GM12878 (cell line): ENCODE measurements at regions not wholly inside any gene's neighbourhood (a gene's known extent, or its start where the extent isn't known, plus 50 kb on each side); places are given as distances from the start of the nearest gene placed in this dataset.
A peak's percentile ranks its signal among the peaks of the same experiment; 100 is the strongest.

ENCODE experiments used
- ATAC-seq: fragments of 200-7000 bp; cut with Tn5 transposase; 3 replicates; pipeline ENCODE4 v1.9.1; 2020; ENCODE audit warnings: mild to moderate bottlenecking, moderate library complexity
- BruUV-seq: library from RNA; stranded (reverse); fragments of 400-500 nt; replicated peaks from 2 replicates; lab custom pipeline; 2021; lab: Mats Ljungman, UMichigan
- CTCF ChIA-PET: fragments of 300-600 bp; sonication (Branson Sonifier 250); formaldehyde crosslinking; extraction: SDS; loops from one replicate; lab custom pipeline; 2021; ENCODE audit warnings: inconsistent platforms; lab: Yijun Ruan, JAX
- POLR2A ChIA-PET: fragments of 350-600 bp; formaldehyde crosslinking; extraction: SDS; loops from one replicate; lab custom pipeline; 2021; ENCODE audit warnings: inconsistent platforms; lab: Charles Lee
- RAD21 ChIA-PET: fragments of 300-600 bp; sonication (Branson Sonifier 250); formaldehyde crosslinking; loops from one replicate; lab custom pipeline; 2023; ENCODE audit warnings: antibody characterized with exemption; ENCODE audit not compliant: unreplicated experiment; lab: Charles Lee
- SMC1A ChIA-PET: fragments of 300-600 bp; sonication (Branson Sonifier 250); formaldehyde crosslinking; loops from one replicate; lab custom pipeline; 2023; ENCODE audit not compliant: unreplicated experiment, uncharacterized antibody; lab: Charles Lee
- DNase-seq: peaks from one replicate; pipeline ENCODE4 v3.0.0-alpha.2; 2011; ENCODE audit warnings: low read depth, low spot score
- FAIRE-seq: peaks from 3 replicates; lab custom pipeline; 2011; peaks lifted over from hg19 to GRCh38; lab: Jason Lieb, UNC
- H2AFZ ChIP-seq: 2 replicates; pipeline ENCODE4 v1.6.0; 2011; ENCODE audit warnings: low read depth, low read length, control low read depth; ENCODE audit not compliant: control insufficient read depth
- H3K27ac ChIP-seq: 2 replicates; pipeline ENCODE4 v1.5.1; 2011; ENCODE audit warnings: control low read depth; ENCODE audit not compliant: control insufficient read depth, insufficient read depth
- H3K27me3 ChIP-seq, 2 experiments: replicated peaks in 1 of 2; 2 replicates each; pipeline versions ENCODE4 v1.6.0 to v1.6.1; 2011; ENCODE audit warnings: low read length in 1 of 2; ENCODE audit not compliant: control insufficient read depth in 2 of 2, insufficient read depth in 2 of 2
- H3K36me3 ChIP-seq, 2 experiments: 2 replicates each; pipeline ENCODE4 v1.5.1; 2011; ENCODE audit warnings: low read length in 1 of 2; ENCODE audit not compliant: control insufficient read depth in 2 of 2, insufficient read depth in 2 of 2
- H3K4me1 ChIP-seq: 2 replicates; pipeline ENCODE4 v1.6.1; 2011; ENCODE audit warnings: mild to moderate bottlenecking, low read length, moderate library complexity, mixed read lengths; ENCODE audit not compliant: control insufficient read depth, insufficient read depth
- H3K4me2 ChIP-seq: 2 replicates; pipeline ENCODE4 v1.6.0; 2011; ENCODE audit warnings: control low read depth; ENCODE audit not compliant: control insufficient read depth, insufficient read depth
- H3K4me3 ChIP-seq: fragments of 200-600 bp; sonication (generic); 2 replicates; pipeline ENCODE4 v1.5.1; 2016
- H3K79me2 ChIP-seq: 2 replicates; pipeline ENCODE4 v1.6.0; 2011; ENCODE audit warnings: low read length; ENCODE audit not compliant: control insufficient read depth, insufficient read depth
- H3K9ac ChIP-seq: 2 replicates; pipeline ENCODE4 v1.8.0; 2011; ENCODE audit warnings: low read length, control low read depth, mixed read lengths; ENCODE audit not compliant: control insufficient read depth, insufficient read depth
- H3K9me3 ChIP-seq: replicated peaks from 3 replicates; pipeline ENCODE4 v1.5.1; 2011; ENCODE audit warnings: mild to moderate bottlenecking, low read length; ENCODE audit not compliant: control insufficient read depth, insufficient read depth
- H4K20me1 ChIP-seq: 2 replicates; pipeline ENCODE4 v1.6.0; 2011; ENCODE audit not compliant: control insufficient read depth, insufficient read depth
- BACH1 ChIP-seq: fragments of 450-650 bp; IDR thresholded peaks from 2 replicates; pipeline ENCODE4 v1.6.1; 2017; ENCODE audit warnings: mild to moderate bottlenecking, borderline replicate concordance
- CHD4 ChIP-seq: fragments of 200-600 bp; sonication (generic); IDR thresholded peaks from 2 replicates; pipeline ENCODE4 v1.6.1; 2016; ENCODE audit warnings: mild to moderate bottlenecking
- FOS ChIP-seq: IDR thresholded peaks from 3 replicates; pipeline ENCODE4 v1.6.1; 2011; ENCODE audit warnings: borderline replicate concordance; ENCODE audit not compliant: insufficient read length; ENCODE audit errors: extremely low read depth
- HDGF ChIP-seq: fragments of 450-650 bp; IDR thresholded peaks from 2 replicates; pipeline ENCODE4 v1.6.1; 2016; ENCODE audit warnings: antibody characterized with exemption
- IKZF2 ChIP-seq, 2 experiments: fragments of 450-650 bp; IDR thresholded peaks; 2 replicates each; pipeline ENCODE4 v1.6.1; 2017; ENCODE audit warnings: mild to moderate bottlenecking in 2 of 2, moderate library complexity in 2 of 2
- MTA2 ChIP-seq: fragments of 450-650 bp; IDR thresholded peaks from 2 replicates; pipeline ENCODE4 v1.6.1; 2016; ENCODE audit warnings: low read depth, mild to moderate bottlenecking, moderate library complexity
- POLR2A ChIP-seq: IDR thresholded peaks from 2 replicates; pipeline ENCODE4 v1.6.1; 2011; ENCODE audit warnings: low read depth, mild to moderate bottlenecking, low read length
- POLR2AphosphoS2 ChIP-seq: IDR thresholded peaks from 2 replicates; pipeline ENCODE4 v1.6.1; 2011; ENCODE audit warnings: low read depth, mild to moderate bottlenecking, low read length, improper control_type of control experiment, moderate library complexity
- RAD51 ChIP-seq: fragments of 450-650 bp; IDR thresholded peaks from 2 replicates; pipeline ENCODE4 v1.6.1; 2016; ENCODE audit warnings: moderate library complexity, mild to moderate bottlenecking, inconsistent platforms
- SIN3A ChIP-seq: IDR thresholded peaks from 2 replicates; pipeline ENCODE4 v1.6.1; 2012; ENCODE audit warnings: low read depth, low read length, improper control_type of control experiment
- SPI1 ChIP-seq: IDR thresholded peaks from 2 replicates; pipeline ENCODE4 v1.6.1; 2011; ENCODE audit warnings: low read depth, mild to moderate bottlenecking, low read length, moderate library complexity, borderline replicate concordance; ENCODE audit not compliant: insufficient read depth
- TBL1XR1 ChIP-seq: IDR thresholded peaks from 2 replicates; pipeline ENCODE4 v1.6.1; 2012; ENCODE audit warnings: low read depth, low read length, improper control_type of control experiment
- USF2 ChIP-seq: IDR thresholded peaks from 2 replicates; pipeline ENCODE4 v1.6.1; 2011; ENCODE audit warnings: low read depth, low read length, improper control_type of control experiment, borderline replicate concordance
- YBX1 ChIP-seq: fragments of 450-650 bp; IDR thresholded peaks from 2 replicates; pipeline ENCODE4 v1.6.1; 2016; ENCODE audit warnings: antibody characterized with exemption
- WGBS: methylation state at CpG from one replicate; pipeline ENCODE4 v1.1.6; 2016; ENCODE audit warnings: low lambda C conversion rate; ENCODE audit not compliant: insufficient replicate concordance, insufficient coverage; ENCODE audit errors: missing lambda C conversion rate; 5-methylcytosine and 5-hydroxymethylcytosine counted together
- in situ Hi-C: fragments of 300-500 bp; cut with MboI; formaldehyde crosslinking; loops from 9 replicates; pipeline ENCODE4 v1.14.3; 2018; ENCODE audit warnings: mixed read lengths
- intact Hi-C: fragments of 100-400 bp; cut with micrococcal nuclease; formaldehyde crosslinking; loops from one replicate; pipeline ENCODE4 v1.14.2; 2022; ENCODE audit not compliant: unreplicated experiment
- TF ChIP-seq, protein P1 (sequence below): fragments of 450-650 bp; IDR thresholded peaks from 2 replicates; pipeline ENCODE4 v1.6.1; 2017; ENCODE audit warnings: mild to moderate bottlenecking, low read depth, inconsistent platforms; ENCODE audit not compliant: poor library complexity, severe bottlenecking
- TF ChIP-seq, protein P2 (sequence below): fragments of 450-650 bp; IDR thresholded peaks from 2 replicates; pipeline ENCODE4 v1.6.1; 2016; ENCODE audit warnings: mild to moderate bottlenecking
- TF ChIP-seq, protein P3 (sequence below): fragments of 450-650 bp; IDR thresholded peaks from 2 replicates; pipeline ENCODE4 v1.6.1; 2018; ENCODE audit warnings: mild to moderate bottlenecking, low read depth, moderate library complexity; ENCODE audit not compliant: partially characterized antibody

- H3K4me2 ChIP-seq, result no peak overlapping the region; the same call in 1 of the 2 replicates
- POLR2A ChIA-PET, result interaction anchor here (0.6 kb wide), 1 partner anchor 198 kb away, joined by 3 read pairs; no protein-coding TSS in a partner anchor
- no peaks in the 10 kb centered on the region; a peak in 1 of 4 replicates for H3K27me3 ChIP-seq
- H3K4me3 ChIP-seq, result no peak overlapping the region
- no peaks in the 10 kb centered on the region for H3K9me3 ChIP-seq
- no peak overlapping the region for H3K27ac ChIP-seq
- in situ Hi-C loops, result no loop called here
- ATAC-seq (peak; percentile 71), DNase-seq (no peak), FAIRE-seq (no peak)
- no peaks in the 10 kb centered on the region for H3K79me2 ChIP-seq
- H3K9ac ChIP-seq, result no peak overlapping the region
- H2AFZ ChIP-seq, result no peak overlapping the region
- BruUV-seq, result no TSS peak
- CTCF ChIA-PET, result interaction anchor here (1.1 to 2.8 kb wide), 2 partner anchors 13 to 20 kb away, joined by 3 to 10 read pairs; no protein-coding TSS in a partner anchor
- H3K36me3 ChIP-seq, result no peaks in the 10 kb centered on the region
- H4K20me1 ChIP-seq, result no peaks in the 10 kb centered on the region
- SMC1A ChIA-PET, result interaction anchor here (0.8 kb wide), 1 partner anchor 24 kb away, joined by 3 read pairs; no protein-coding TSS in a partner anchor
- no peaks in the 10 kb centered on the region for H3K4me1 ChIP-seq
- intact Hi-C loops, result no loop called here
- 23% methylated on average over 9 of the region's 9 CpGs for WGBS
- RAD21 ChIA-PET, result interaction anchor here (1.0 to 1.3 kb wide), 2 partner anchors 12 to 197 kb away, joined by 4 read pairs; no protein-coding TSS in a partner anchor
- TF ChIP-seq YBX1 (no peak), MTA2 (no peak), HDGF (no peak), CHD4 (no peak), POLR2AphosphoS2 (no peak), RAD51 (no peak), POLR2A (no peak), SPI1 (peak; percentile 72), BACH1 (peak; percentile 38; the same call in 1 of the 2 replicates), TBL1XR1 (no peak), SIN3A (no peak), IKZF2 (IDR thresholded peaks at IDR 0.05) (peak; percentile 36 to 39; a peak in 2 of 4 replicates), FOS (no peak), USF2 (no peak)
- TF ChIP-seq, protein P1, sequence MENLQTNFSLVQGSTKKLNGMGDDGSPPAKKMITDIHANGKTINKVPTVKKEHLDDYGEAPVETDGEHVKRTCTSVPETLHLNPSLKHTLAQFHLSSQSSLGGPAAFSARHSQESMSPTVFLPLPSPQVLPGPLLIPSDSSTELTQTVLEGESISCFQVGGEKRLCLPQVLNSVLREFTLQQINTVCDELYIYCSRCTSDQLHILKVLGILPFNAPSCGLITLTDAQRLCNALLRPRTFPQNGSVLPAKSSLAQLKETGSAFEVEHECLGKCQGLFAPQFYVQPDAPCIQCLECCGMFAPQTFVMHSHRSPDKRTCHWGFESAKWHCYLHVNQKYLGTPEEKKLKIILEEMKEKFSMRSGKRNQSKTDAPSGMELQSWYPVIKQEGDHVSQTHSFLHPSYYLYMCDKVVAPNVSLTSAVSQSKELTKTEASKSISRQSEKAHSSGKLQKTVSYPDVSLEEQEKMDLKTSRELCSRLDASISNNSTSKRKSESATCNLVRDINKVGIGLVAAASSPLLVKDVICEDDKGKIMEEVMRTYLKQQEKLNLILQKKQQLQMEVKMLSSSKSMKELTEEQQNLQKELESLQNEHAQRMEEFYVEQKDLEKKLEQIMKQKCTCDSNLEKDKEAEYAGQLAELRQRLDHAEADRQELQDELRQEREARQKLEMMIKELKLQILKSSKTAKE, result no peak
- TF ChIP-seq, protein P2, sequence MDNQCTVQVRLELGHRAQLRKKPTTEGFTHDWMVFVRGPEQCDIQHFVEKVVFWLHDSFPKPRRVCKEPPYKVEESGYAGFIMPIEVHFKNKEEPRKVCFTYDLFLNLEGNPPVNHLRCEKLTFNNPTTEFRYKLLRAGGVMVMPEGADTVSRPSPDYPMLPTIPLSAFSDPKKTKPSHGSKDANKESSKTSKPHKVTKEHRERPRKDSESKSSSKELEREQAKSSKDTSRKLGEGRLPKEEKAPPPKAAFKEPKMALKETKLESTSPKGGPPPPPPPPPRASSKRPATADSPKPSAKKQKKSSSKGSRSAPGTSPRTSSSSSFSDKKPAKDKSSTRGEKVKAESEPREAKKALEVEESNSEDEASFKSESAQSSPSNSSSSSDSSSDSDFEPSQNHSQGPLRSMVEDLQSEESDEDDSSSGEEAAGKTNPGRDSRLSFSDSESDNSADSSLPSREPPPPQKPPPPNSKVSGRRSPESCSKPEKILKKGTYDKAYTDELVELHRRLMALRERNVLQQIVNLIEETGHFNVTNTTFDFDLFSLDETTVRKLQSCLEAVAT, result no peak
- TF ChIP-seq, protein P3, sequence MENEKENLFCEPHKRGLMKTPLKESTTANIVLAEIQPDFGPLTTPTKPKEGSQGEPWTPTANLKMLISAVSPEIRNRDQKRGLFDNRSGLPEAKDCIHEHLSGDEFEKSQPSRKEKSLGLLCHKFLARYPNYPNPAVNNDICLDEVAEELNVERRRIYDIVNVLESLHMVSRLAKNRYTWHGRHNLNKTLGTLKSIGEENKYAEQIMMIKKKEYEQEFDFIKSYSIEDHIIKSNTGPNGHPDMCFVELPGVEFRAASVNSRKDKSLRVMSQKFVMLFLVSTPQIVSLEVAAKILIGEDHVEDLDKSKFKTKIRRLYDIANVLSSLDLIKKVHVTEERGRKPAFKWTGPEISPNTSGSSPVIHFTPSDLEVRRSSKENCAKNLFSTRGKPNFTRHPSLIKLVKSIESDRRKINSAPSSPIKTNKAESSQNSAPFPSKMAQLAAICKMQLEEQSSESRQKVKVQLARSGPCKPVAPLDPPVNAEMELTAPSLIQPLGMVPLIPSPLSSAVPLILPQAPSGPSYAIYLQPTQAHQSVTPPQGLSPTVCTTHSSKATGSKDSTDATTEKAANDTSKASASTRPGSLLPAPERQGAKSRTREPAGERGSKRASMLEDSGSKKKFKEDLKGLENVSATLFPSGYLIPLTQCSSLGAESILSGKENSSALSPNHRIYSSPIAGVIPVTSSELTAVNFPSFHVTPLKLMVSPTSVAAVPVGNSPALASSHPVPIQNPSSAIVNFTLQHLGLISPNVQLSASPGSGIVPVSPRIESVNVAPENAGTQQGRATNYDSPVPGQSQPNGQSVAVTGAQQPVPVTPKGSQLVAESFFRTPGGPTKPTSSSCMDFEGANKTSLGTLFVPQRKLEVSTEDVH, result no peak
Observed at GRCh38 chr5:17412760-17413671, 85.0 kb upstream of the TAF11L2 start.
